ENCODE measurements at regions not wholly inside any gene's neighbourhood (a gene's known extent, or its start where the extent isn't known, plus 50 kb on each side); places are given as distances from the start of the nearest gene placed in this dataset.

DNA sequence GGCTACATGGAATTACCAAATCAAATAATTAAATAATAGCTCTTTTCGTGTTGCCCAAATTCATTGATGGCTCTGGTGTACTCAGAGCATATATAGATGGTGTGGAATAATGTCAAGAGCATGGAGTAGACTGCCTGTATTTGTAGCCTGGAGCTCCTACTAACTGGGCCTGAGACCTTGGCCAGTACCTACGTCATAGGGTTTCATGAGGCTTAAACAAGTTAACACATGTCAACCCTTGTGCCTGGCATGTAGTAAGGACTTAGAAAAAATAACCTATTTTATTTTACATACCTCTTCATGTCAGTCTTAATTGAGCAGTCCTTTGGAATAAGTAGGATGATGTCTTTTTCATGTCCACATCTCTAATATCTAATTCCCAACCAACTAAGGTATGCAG lies 223.7 kb upstream of the DPH6 start (continued):
- TF ChIP-seq ZBTB48 (tag by site-specific recombination; IDR thresholded peaks at IDR 0.05) (no peak), ZNF677 (tag by site-specific recombination; IDR thresholded peaks at IDR 0.05) (no peak), ZNF660 (tag by site-specific recombination; IDR thresholded peaks at IDR 0.05) (no peak)
- TF ChIP-seq, protein P1, sequence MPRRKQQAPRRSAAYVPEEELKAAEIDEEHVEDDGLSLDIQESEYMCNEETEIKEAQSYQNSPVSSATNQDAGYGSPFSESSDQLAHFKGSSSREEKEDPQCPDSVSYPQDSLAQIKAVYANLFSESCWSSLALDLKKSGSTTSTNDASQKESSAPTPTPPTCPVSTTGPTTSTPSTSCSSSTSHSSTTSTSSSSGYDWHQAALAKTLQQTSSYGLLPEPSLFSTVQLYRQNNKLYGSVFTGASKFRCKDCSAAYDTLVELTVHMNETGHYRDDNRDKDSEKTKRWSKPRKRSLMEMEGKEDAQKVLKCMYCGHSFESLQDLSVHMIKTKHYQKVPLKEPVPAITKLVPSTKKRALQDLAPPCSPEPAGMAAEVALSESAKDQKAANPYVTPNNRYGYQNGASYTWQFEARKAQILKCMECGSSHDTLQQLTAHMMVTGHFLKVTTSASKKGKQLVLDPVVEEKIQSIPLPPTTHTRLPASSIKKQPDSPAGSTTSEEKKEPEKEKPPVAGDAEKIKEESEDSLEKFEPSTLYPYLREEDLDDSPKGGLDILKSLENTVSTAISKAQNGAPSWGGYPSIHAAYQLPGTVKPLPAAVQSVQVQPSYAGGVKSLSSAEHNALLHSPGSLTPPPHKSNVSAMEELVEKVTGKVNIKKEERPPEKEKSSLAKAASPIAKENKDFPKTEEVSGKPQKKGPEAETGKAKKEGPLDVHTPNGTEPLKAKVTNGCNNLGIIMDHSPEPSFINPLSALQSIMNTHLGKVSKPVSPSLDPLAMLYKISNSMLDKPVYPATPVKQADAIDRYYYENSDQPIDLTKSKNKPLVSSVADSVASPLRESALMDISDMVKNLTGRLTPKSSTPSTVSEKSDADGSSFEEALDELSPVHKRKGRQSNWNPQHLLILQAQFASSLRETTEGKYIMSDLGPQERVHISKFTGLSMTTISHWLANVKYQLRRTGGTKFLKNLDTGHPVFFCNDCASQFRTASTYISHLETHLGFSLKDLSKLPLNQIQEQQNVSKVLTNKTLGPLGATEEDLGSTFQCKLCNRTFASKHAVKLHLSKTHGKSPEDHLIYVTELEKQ (tag by site-specific recombination; IDR thresholded peaks at IDR 0.05; ENCODE audit: borderline replicate concordance) = no peak

DNA sequence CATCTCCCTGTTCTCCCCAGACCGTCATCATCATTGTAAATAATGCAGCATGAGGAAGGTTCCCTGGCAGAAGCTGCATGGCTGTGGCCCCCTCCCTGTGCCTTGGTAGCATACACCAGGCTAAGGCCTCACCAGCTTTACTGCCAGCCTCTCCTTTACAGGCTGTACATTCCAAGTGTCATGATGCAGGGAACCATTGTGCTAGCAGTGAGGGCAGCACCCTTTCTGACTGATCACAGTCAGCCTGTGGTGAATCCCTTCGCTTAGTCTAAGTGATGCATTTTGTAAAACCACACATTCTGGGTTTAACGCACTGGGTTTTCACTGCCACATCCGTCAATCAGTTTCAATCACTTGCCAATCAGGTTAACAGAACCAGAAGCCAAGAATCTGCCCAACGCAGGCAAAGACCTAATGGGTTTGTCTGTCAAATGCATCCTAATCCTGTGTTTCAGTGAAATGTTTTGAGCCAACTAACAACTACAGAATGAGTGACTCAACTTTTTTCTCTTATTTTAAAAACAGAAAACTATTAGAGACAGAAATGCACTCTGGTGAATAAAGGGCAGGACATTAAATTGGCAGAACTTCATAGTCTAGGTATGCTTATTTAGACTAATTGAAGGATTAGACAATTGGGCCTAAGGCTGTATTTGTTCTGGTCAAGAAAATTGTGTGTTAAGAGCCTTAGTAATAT lies 225.9 kb upstream of the DPH6 start:
- H3K4me1 ChIP-seq (ENCODE audit: control insufficient read depth, insufficient read depth, low read length) = no peaks in the 10 kb centered on the region
- CTCF ChIA-PET = no interaction called here
- POLR2A ChIA-PET = no interaction called here
- no peaks in the 10 kb centered on the region for H3K9me3 ChIP-seq (ENCODE audit: control insufficient read depth, insufficient read depth, low read depth, low read length)
- H3K36me3 ChIP-seq (ENCODE audit: control insufficient read depth in 2 of 2, insufficient read depth in 1 of 2, low read length in 2 of 2) = no peaks in the 10 kb centered on the region
- H3K4me3 ChIP-seq (ENCODE audit: low read depth, low read length) = no peak overlapping the region
- no peak overlapping the region for H3K27ac ChIP-seq (ENCODE audit: extremely low read depth, low read depth, low read length)
- TF ChIP-seq, protein P2, sequence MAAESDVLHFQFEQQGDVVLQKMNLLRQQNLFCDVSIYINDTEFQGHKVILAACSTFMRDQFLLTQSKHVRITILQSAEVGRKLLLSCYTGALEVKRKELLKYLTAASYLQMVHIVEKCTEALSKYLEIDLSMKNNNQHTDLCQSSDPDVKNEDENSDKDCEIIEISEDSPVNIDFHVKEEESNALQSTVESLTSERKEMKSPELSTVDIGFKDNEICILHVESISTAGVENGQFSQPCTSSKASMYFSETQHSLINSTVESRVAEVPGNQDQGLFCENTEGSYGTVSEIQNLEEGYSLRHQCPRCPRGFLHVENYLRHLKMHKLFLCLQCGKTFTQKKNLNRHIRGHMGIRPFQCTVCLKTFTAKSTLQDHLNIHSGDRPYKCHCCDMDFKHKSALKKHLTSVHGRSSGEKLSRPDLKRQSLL (tag by site-specific recombination; IDR thresholded peaks at IDR 0.05) = no peak
- TF ChIP-seq ZFP37 (tag by site-specific recombination; IDR thresholded peaks at IDR 0.05) (no peak), ZNF555 (tag by site-specific recombination; conservative IDR thresholded peaks at IDR 0.05) (no peak), ZBTB7A (tag by site-specific recombination; IDR thresholded peaks at IDR 0.05; ENCODE audit: low read depth) (no peak), ZNF768 (tag by site-specific recombination; IDR thresholded peaks at IDR 0.05) (no peak), ZNF776 (tag by site-specific recombination; IDR thresholded peaks at IDR 0.05; ENCODE audit: borderline replicate concordance) (no peak), ZNF239 (tag by site-specific recombination; IDR thresholded peaks at IDR 0.05) (no peak), ZFP41 (tag by site-specific recombination; IDR thresholded peaks at IDR 0.05; ENCODE audit: borderline replicate concordance) (no peak), ZEB2 (tag by site-specific recombination; IDR thresholded peaks at IDR 0.05) (no peak), ZNF529 (tag by site-specific recombination; IDR thresholded peaks at IDR 0.05; ENCODE audit: insufficient replicate concordance) (no peak), TRIM28 (IDR thresholded peaks at IDR 0.05; ENCODE audit: borderline replicate concordance, low read length) (no peak), MYNN (tag by site-specific recombination; IDR thresholded peaks at IDR 0.05; ENCODE audit: borderline replicate concordance) (no peak), SP7 (tag by site-specific recombination; IDR thresholded peaks at IDR 0.05) (no peak)
- TF ChIP-seq, protein P3, sequence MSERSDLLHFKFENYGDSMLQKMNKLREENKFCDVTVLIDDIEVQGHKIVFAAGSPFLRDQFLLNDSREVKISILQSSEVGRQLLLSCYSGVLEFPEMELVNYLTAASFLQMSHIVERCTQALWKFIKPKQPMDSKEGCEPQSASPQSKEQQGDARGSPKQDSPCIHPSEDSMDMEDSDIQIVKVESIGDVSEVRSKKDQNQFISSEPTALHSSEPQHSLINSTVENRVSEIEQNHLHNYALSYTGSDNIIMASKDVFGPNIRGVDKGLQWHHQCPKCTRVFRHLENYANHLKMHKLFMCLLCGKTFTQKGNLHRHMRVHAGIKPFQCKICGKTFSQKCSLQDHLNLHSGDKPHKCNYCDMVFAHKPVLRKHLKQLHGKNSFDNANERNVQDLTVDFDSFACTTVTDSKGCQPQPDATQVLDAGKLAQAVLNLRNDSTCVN (tag by site-specific recombination; optimal IDR thresholded peaks at IDR 0.05) = no peak
- TF ChIP-seq, protein P4, sequence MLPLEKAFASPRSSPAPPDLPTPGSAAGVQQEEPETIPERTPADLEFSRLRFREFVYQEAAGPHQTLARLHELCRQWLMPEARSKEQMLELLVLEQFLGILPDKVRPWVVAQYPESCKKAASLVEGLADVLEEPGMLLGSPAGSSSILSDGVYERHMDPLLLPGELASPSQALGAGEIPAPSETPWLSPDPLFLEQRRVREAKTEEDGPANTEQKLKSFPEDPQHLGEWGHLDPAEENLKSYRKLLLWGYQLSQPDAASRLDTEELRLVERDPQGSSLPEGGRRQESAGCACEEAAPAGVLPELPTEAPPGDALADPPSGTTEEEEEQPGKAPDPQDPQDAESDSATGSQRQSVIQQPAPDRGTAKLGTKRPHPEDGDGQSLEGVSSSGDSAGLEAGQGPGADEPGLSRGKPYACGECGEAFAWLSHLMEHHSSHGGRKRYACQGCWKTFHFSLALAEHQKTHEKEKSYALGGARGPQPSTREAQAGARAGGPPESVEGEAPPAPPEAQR (tag by site-specific recombination; IDR thresholded peaks at IDR 0.05) = no peak
- TF ChIP-seq, protein P5, sequence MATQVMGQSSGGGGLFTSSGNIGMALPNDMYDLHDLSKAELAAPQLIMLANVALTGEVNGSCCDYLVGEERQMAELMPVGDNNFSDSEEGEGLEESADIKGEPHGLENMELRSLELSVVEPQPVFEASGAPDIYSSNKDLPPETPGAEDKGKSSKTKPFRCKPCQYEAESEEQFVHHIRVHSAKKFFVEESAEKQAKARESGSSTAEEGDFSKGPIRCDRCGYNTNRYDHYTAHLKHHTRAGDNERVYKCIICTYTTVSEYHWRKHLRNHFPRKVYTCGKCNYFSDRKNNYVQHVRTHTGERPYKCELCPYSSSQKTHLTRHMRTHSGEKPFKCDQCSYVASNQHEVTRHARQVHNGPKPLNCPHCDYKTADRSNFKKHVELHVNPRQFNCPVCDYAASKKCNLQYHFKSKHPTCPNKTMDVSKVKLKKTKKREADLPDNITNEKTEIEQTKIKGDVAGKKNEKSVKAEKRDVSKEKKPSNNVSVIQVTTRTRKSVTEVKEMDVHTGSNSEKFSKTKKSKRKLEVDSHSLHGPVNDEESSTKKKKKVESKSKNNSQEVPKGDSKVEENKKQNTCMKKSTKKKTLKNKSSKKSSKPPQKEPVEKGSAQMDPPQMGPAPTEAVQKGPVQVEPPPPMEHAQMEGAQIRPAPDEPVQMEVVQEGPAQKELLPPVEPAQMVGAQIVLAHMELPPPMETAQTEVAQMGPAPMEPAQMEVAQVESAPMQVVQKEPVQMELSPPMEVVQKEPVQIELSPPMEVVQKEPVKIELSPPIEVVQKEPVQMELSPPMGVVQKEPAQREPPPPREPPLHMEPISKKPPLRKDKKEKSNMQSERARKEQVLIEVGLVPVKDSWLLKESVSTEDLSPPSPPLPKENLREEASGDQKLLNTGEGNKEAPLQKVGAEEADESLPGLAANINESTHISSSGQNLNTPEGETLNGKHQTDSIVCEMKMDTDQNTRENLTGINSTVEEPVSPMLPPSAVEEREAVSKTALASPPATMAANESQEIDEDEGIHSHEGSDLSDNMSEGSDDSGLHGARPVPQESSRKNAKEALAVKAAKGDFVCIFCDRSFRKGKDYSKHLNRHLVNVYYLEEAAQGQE (tag by site-specific recombination; IDR thresholded peaks at IDR 0.05) = no peak
- TF ChIP-seq, protein P6, sequence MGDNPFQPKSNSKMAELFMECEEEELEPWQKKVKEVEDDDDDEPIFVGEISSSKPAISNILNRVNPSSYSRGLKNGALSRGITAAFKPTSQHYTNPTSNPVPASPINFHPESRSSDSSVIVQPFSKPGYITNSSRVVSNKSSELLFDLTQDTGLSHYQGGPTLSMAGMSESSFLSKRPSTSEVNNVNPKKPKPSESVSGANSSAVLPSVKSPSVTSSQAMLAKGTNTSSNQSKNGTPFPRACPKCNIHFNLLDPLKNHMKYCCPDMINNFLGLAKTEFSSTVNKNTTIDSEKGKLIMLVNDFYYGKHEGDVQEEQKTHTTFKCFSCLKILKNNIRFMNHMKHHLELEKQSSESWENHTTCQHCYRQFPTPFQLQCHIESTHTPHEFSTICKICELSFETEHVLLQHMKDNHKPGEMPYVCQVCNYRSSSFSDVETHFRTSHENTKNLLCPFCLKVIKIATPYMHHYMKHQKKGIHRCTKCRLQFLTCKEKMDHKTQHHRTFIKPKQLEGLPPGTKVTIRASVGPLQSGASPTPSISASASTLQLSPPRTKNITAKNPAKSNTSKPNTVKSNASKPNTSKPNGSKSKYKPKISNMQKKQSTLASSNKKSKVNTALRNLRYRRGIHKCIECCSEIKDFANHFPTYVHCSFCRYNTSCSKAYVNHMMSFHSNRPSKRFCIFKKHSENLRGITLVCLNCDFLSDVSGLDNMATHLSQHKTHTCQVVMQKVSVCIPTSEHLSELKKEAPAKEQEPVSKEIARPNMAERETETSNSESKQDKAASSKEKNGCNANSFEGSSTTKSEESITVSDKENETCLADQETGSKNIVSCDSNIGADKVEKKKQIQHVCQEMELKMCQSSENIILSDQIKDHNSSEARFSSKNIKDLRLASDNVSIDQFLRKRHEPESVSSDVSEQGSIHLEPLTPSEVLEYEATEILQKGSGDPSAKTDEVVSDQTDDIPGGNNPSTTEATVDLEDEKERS (tag by site-specific recombination; IDR thresholded peaks at IDR 0.05) = no peak

Data from HEK293 (cell line).